HG03565 (cell line): ENCODE measurements at regions not wholly inside any gene's neighbourhood (a gene's known extent, or its start where the extent isn't known, plus 50 kb on each side); places are given as distances from the start of the nearest gene placed in this dataset.

Experiments used
- ATAC-seq: cut with Tn5 transposase; IDR thresholded peaks from one replicate; pipeline ENCODE4 v1.9.1; 2021; ENCODE audit warnings: mild to moderate bottlenecking, moderate library complexity; ENCODE audit not compliant: unreplicated experiment

GRCh38 chr3:161444694-161445077 is 51.9 kb upstream of the OTOL1 start:
- no peak for ATAC-seq

GRCh38 chr3:161443921-161444693 is 52.5 kb upstream of the OTOL1 start:
- ATAC-seq: no peak

GRCh38 chr3:161430307-161430706 is 59.0 kb upstream of the SPTSSB start:
- ATAC-seq: no peak

- ATAC-seq: no peak
These were observed 56.0 kb upstream of the SPTSSB start for GRCh38 chr3:161427347-161427746.

GRCh38 chr3:161426758-161427157 is 55.4 kb upstream of the SPTSSB start:
- ATAC-seq: no peak

- peak; percentile 55 for ATAC-seq
These were observed 52.7 kb upstream of the SPTSSB start for GRCh38 chr3:161423911-161424522.

GRCh38 chr3:161422171-161422700 is 50.9 kb upstream of the SPTSSB start:
- no peak for ATAC-seq
